Calu3 (cell line): ENCODE measurements at regions not wholly inside any gene's neighbourhood (a gene's known extent, or its start where the extent isn't known, plus 50 kb on each side); places are given as distances from the start of the nearest gene placed in this dataset.

Source experiments
- BruUV-seq: library from RNA; stranded (reverse); fragments of 400-500 nt; replicated peaks from 2 replicates; lab custom pipeline; 2021; lab: Mats Ljungman, UMichigan
- CTCF ChIA-PET: fragments of 300-600 bp; sonication (Branson Sonifier 250); formaldehyde crosslinking; loops from one replicate; lab custom pipeline; 2022; ENCODE audit warnings: antibody characterized with exemption; lab: Charles Lee
- DNase-seq: peaks from one replicate; pipeline ENCODE4 v3.0.0; 2022
- H3K27ac Mint-ChIP-seq: one replicate; pipeline ENCODE4 v1.8.0; 2022; ENCODE audit warnings: mixed read lengths; ENCODE audit not compliant: unreplicated experiment
- H3K27me3 Mint-ChIP-seq: one replicate; pipeline ENCODE4 v1.8.0; 2022; ENCODE audit warnings: mixed read lengths; ENCODE audit not compliant: unreplicated experiment
- H3K36me3 Mint-ChIP-seq: one replicate; pipeline ENCODE4 v1.8.0; 2022; ENCODE audit warnings: mild to moderate bottlenecking, moderate library complexity, mixed read lengths; ENCODE audit not compliant: insufficient read depth, unreplicated experiment
- H3K4me1 Mint-ChIP-seq: one replicate; pipeline ENCODE4 v1.8.0; 2022; ENCODE audit warnings: mild to moderate bottlenecking, low read depth, mixed read lengths; ENCODE audit not compliant: unreplicated experiment
- H3K4me3 Mint-ChIP-seq: one replicate; pipeline ENCODE4 v1.8.0; 2022; ENCODE audit warnings: mild to moderate bottlenecking, low read depth, moderate library complexity, mixed read lengths; ENCODE audit not compliant: unreplicated experiment
- H3K9me3 Mint-ChIP-seq: one replicate; pipeline ENCODE4 v1.8.0; 2022; ENCODE audit warnings: low read depth, mixed read lengths; ENCODE audit not compliant: unreplicated experiment
- CTCF ChIP-seq: fragments of 200-600 bp; IDR thresholded peaks from one replicate; pipeline ENCODE4 v1.8.0; 2022; ENCODE audit warnings: antibody characterized with exemption; ENCODE audit not compliant: unreplicated experiment
- intact Hi-C: fragments of 100-400 bp; cut with micrococcal nuclease; formaldehyde crosslinking; loops from one replicate; pipeline ENCODE4 v1.10.0; 2022; ENCODE audit not compliant: unreplicated experiment

DNA sequence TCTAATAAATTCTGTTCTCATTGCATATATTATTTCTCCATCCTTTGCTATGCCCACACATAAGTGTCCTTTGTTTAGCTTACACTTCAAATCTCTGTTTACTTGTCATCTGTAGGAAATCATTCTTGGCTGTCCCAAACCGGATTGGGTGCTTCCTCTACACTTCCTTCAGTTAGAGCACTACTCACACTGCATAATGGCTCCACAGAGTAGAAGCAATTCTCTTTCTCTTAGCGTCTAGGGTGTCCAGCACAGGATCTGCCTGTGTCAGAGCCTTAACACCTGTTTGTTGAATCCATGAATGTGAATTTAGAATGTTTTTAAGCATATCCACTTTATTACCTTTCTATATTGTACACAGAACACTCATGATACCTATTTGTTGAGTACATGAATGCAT, 87.0 kb upstream of the BMP2 start:
- Mint-ChIP-seq H3K9me3 (no peaks in the 10 kb centered on the region), H3K4me1 (peaks cover 11% of the 10 kb centered on the region), H3K27ac (no peak overlapping the region), H3K36me3 (no peaks in the 10 kb centered on the region), H3K27me3 (no peaks in the 10 kb centered on the region), H3K4me3 (no peak overlapping the region)
- intact Hi-C loops = no loop called here
- DNase-seq = no peak
- TF ChIP-seq CTCF = no peak
- no TSS peak for BruUV-seq
- CTCF ChIA-PET = no interaction called here

DNA sequence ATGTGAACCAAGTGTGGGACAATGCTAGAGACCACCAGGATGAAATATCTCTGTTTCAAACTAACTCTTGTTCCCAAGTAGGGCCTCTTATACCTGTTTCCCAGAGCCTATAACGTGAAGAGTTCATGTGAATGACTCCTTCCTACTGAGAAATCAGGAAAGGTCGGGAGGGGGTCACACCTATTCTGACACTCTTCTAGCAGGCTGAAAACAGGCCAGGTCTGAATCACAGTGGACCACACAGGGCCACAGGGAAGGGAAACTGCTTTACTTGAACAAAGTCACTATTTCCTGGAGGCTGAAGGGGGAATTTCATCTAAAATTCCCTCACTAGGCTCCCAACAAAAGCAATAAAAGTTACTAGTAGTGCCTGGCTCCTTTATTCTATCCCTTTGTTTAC, 88.4 kb upstream of the BMP2 start:
- Mint-ChIP-seq H3K4me3 (no peak overlapping the region), H3K27ac (no peak overlapping the region), H3K4me1 (peaks cover 11% of the 10 kb centered on the region), H3K9me3 (no peaks in the 10 kb centered on the region), H3K27me3 (no peaks in the 10 kb centered on the region), H3K36me3 (no peaks in the 10 kb centered on the region)
- CTCF ChIA-PET = no interaction called here
- DNase-seq = no peak
- BruUV-seq = no TSS peak
- TF ChIP-seq CTCF = no peak
- intact Hi-C loops = no loop called here

GRCh38 chr20:6678101-6678500, 89.4 kb upstream of the BMP2 start:
- TF ChIP-seq CTCF = no peak
- no peaks in the 10 kb centered on the region for H3K27me3 Mint-ChIP-seq
- no peak for DNase-seq
- H3K4me1 Mint-ChIP-seq = peaks cover 16% of the 10 kb centered on the region
- H3K9me3 Mint-ChIP-seq = no peaks in the 10 kb centered on the region
- CTCF ChIA-PET = interaction anchor here (0.6 kb wide), 1 partner anchor 10 kb away, joined by 3 read pairs; no protein-coding TSS in a partner anchor
- intact Hi-C loops = no loop called here
- no peak overlapping the region for H3K27ac Mint-ChIP-seq
- no peak overlapping the region for H3K4me3 Mint-ChIP-seq
- H3K36me3 Mint-ChIP-seq = no peaks in the 10 kb centered on the region
- BruUV-seq = no TSS peak

DNA sequence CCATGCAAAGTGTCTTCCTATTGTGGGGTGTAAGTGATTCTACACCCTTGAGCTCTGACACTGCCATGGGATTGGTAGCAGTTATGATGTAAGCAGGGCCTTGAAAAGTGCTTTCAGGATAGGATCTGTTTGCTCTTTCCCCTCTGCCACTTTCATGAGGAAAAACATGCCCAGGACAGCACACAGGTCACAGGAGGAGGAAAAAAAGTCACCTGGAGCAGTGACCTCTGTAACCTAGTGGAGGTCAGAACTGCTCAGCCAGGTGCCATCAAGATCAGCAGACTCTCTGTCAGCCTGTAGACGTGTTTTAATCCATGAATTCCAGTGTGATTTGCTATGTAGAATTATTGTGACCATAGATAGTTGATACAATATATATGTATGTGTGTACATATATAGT, 92.7 kb upstream of the BMP2 start:
- no TSS peak for BruUV-seq
- no peaks in the 10 kb centered on the region for H3K27me3 Mint-ChIP-seq
- no peaks in the 10 kb centered on the region for H3K36me3 Mint-ChIP-seq
- no peak for DNase-seq
- CTCF ChIA-PET = no interaction called here
- no peak overlapping the region for H3K27ac Mint-ChIP-seq
- peaks cover 21% of the 10 kb centered on the region for H3K4me1 Mint-ChIP-seq
- intact Hi-C loops = no loop called here
- H3K4me3 Mint-ChIP-seq = no peak overlapping the region
- no peaks in the 10 kb centered on the region for H3K9me3 Mint-ChIP-seq
- TF ChIP-seq CTCF = no peak
